Caco-2 (cell line): ENCODE measurements at regions not wholly inside any gene's neighbourhood (a gene's known extent, or its start where the extent isn't known, plus 50 kb on each side); places are given as distances from the start of the nearest gene placed in this dataset.

Source experiments
- BruUV-seq: library from RNA; stranded (reverse); fragments of 400-500 nt; replicated peaks from 2 replicates; lab custom pipeline; 2021; lab: Mats Ljungman, UMichigan
- CTCF ChIA-PET: fragments of 300-600 bp; sonication (Branson Sonifier 250); formaldehyde crosslinking; loops from one replicate; lab custom pipeline; 2022; ENCODE audit warnings: antibody characterized with exemption; lab: Charles Lee
- POLR2A ChIA-PET: fragments of 300-600 bp; sonication (Branson Sonifier 250); formaldehyde crosslinking; loops from one replicate; lab custom pipeline; 2022; ENCODE audit warnings: antibody characterized with exemption; lab: Charles Lee
- DNase-seq, 2 experiments: peaks; one replicate each; pipeline versions ENCODE4 v3.0.0 to v3.0.0-alpha.2; 2020 to 2022
- H3K27me3 ChIP-seq: replicated peaks from 2 replicates; pipeline ENCODE4 v1.6.0; 2011; ENCODE audit warnings: low read length; ENCODE audit not compliant: control insufficient read depth, insufficient read depth
- H3K36me3 ChIP-seq: 2 replicates; pipeline ENCODE4 v1.5.1; 2011; ENCODE audit warnings: low read length; ENCODE audit not compliant: control insufficient read depth, insufficient read depth
- H3K4me1 ChIP-seq: fragments of 250-450 bp; sonication (Bioruptor Pico); 2 replicates; pipeline ENCODE4 v1.5.1; 2020; ENCODE audit warnings: mild to moderate bottlenecking
- H3K4me3 ChIP-seq: 2 replicates; pipeline ENCODE4 v1.5.1; 2011; ENCODE audit warnings: low read depth, mild to moderate bottlenecking, control low read depth, low read length
- H3K9me3 ChIP-seq: fragments of 250-450 bp; sonication (Bioruptor Pico); 2 replicates; pipeline ENCODE4 v1.5.1; 2020; ENCODE audit warnings: mild to moderate bottlenecking, moderate library complexity
- H3K27ac Mint-ChIP-seq: one replicate; pipeline ENCODE4 v1.8.0; 2022; ENCODE audit warnings: mixed read lengths; ENCODE audit not compliant: unreplicated experiment
- H3K27me3 Mint-ChIP-seq: one replicate; pipeline ENCODE4 v1.8.0; 2022; ENCODE audit warnings: mixed read lengths; ENCODE audit not compliant: insufficient read depth, unreplicated experiment
- H3K36me3 Mint-ChIP-seq: one replicate; pipeline ENCODE4 v1.8.0; 2022; ENCODE audit warnings: mild to moderate bottlenecking, mixed read lengths; ENCODE audit not compliant: insufficient read depth, unreplicated experiment
- H3K4me1 Mint-ChIP-seq: one replicate; pipeline ENCODE4 v1.8.0; 2022; ENCODE audit warnings: low read depth, mixed read lengths; ENCODE audit not compliant: unreplicated experiment
- H3K4me3 Mint-ChIP-seq: one replicate; pipeline ENCODE4 v1.8.0; 2022; ENCODE audit warnings: mild to moderate bottlenecking, moderate library complexity, mixed read lengths; ENCODE audit not compliant: unreplicated experiment
- H3K9me3 Mint-ChIP-seq: one replicate; pipeline ENCODE4 v1.8.0; 2022; ENCODE audit warnings: mixed read lengths; ENCODE audit not compliant: unreplicated experiment
- intact Hi-C: fragments of 100-400 bp; cut with micrococcal nuclease; formaldehyde crosslinking; loops from one replicate; pipeline ENCODE4 v1.10.0; 2022; ENCODE audit not compliant: unreplicated experiment
- TF ChIP-seq, protein P1 (sequence below), 2 experiments: fragments of 200-600 bp in 1 of 2; IDR thresholded peaks; 1 replicate in 1 of 2; 2 replicates in 1 of 2; pipeline versions ENCODE4 v1.5.1 to v1.8.0; 2011 to 2022; ENCODE audit warnings: antibody characterized with exemption in 1 of 2, control low read depth in 1 of 2, inconsistent platforms in 1 of 2, low read depth in 1 of 2, low read length in 1 of 2, mild to moderate bottlenecking in 1 of 2, moderate library complexity in 1 of 2; ENCODE audit not compliant: insufficient read depth in 1 of 2, severe bottlenecking in 1 of 2, unreplicated experiment in 1 of 2

DNA sequence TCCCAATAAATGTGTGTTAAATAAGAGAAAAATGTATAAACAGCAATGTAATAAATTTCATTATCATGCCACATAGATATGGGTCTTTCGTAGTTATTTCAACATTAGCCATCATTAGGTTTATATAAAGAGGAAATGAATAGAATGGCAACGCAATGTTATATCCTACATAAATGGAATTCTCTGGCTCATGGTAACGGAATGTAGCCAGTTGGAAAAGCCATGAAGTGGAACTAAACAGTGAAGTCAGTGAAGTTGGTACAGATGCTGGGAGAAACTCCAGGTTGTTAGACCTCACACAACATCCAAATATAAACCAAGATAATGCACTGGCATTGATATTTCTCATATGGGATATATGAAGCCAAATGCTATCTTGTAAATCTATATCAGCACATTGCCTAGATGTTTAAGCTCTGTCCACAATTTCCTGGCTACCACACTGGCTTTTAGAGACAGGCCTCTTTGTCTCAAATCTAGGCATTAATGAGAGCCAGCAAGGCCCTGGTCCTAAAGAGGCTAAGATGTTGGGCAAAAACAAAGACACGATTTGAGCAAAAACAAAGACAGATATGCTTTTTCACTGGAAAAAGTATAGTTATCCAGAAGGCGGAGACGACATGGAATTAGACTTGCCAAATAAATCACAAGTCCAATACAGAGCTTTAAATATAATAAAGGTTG is 861.0 kb downstream of the RPS29 start:
- no peaks in the 10 kb centered on the region for H3K4me1 ChIP-seq
- BruUV-seq = no TSS peak
- no peaks in the 10 kb centered on the region for H3K9me3 Mint-ChIP-seq
- POLR2A ChIA-PET = no interaction called here
- H3K4me1 Mint-ChIP-seq = no peaks in the 10 kb centered on the region
- H3K27me3 ChIP-seq = no peaks in the 10 kb centered on the region
- TF ChIP-seq, protein P1, sequence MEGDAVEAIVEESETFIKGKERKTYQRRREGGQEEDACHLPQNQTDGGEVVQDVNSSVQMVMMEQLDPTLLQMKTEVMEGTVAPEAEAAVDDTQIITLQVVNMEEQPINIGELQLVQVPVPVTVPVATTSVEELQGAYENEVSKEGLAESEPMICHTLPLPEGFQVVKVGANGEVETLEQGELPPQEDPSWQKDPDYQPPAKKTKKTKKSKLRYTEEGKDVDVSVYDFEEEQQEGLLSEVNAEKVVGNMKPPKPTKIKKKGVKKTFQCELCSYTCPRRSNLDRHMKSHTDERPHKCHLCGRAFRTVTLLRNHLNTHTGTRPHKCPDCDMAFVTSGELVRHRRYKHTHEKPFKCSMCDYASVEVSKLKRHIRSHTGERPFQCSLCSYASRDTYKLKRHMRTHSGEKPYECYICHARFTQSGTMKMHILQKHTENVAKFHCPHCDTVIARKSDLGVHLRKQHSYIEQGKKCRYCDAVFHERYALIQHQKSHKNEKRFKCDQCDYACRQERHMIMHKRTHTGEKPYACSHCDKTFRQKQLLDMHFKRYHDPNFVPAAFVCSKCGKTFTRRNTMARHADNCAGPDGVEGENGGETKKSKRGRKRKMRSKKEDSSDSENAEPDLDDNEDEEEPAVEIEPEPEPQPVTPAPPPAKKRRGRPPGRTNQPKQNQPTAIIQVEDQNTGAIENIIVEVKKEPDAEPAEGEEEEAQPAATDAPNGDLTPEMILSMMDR (IDR thresholded peaks at IDR 0.05; ENCODE audit: insufficient read depth in 1 of 2, low read depth in 1 of 2, low read length in 1 of 2, severe bottlenecking in 1 of 2, unreplicated experiment in 1 of 2) = no peak
- no peaks in the 10 kb centered on the region for H3K9me3 ChIP-seq
- DNase-seq = no peak
- intact Hi-C loops = no loop called here
- H3K4me3 ChIP-seq = no peak overlapping the region
- CTCF ChIA-PET = no interaction called here
- H3K36me3 Mint-ChIP-seq = no peaks in the 10 kb centered on the region
- H3K4me3 Mint-ChIP-seq = no peak overlapping the region
- H3K27ac Mint-ChIP-seq = no peak overlapping the region
- H3K27me3 Mint-ChIP-seq = no peaks in the 10 kb centered on the region
- no peaks in the 10 kb centered on the region for H3K36me3 ChIP-seq

GRCh38 chr14:48723841-48724495 is 862.2 kb downstream of the RPS29 start:
- DNase-seq = no peak
- Histone ChIP-seq H3K4me1 (no peaks in the 10 kb centered on the region), H3K4me3 (no peak overlapping the region), H3K9me3 (no peaks in the 10 kb centered on the region), H3K27me3 (no peaks in the 10 kb centered on the region), H3K36me3 (no peaks in the 10 kb centered on the region)
- no peaks in the 10 kb centered on the region for H3K27me3 Mint-ChIP-seq
- no peaks in the 10 kb centered on the region for H3K4me1 Mint-ChIP-seq
- H3K27ac Mint-ChIP-seq = no peak overlapping the region
- no peaks in the 10 kb centered on the region for H3K36me3 Mint-ChIP-seq
- intact Hi-C loops = no loop called here
- no peak overlapping the region for H3K4me3 Mint-ChIP-seq
- CTCF ChIA-PET = no interaction called here
- TF ChIP-seq, protein P1 (IDR thresholded peaks at IDR 0.05; ENCODE audit: insufficient read depth in 1 of 2, low read depth in 1 of 2, low read length in 1 of 2, severe bottlenecking in 1 of 2, unreplicated experiment in 1 of 2) = no peak
- no TSS peak for BruUV-seq
- POLR2A ChIA-PET = no interaction called here
- H3K9me3 Mint-ChIP-seq = no peaks in the 10 kb centered on the region

DNA sequence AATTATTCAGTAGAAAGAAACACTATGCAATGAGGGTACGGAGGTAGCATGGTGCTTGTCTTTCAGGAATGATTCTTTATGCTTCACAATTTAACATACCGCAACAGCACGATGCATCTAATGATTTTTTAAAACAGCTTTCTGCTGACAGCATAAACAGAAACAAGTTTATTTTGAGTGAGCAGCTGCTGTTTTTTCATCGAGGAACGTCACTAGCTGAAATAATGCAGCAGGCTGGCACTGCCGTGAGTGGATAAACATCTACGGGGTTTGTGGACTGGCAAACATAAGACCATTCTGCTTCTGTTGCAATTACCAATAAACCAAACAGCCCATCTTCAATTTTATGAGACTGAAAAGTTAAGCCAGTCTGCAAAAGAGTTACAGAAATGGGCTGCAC is 871.8 kb downstream of the RPS29 start:
- H3K4me3 ChIP-seq = no peak overlapping the region
- POLR2A ChIA-PET = no interaction called here
- TF ChIP-seq, protein P1 (IDR thresholded peaks at IDR 0.05; ENCODE audit: insufficient read depth in 1 of 2, low read depth in 1 of 2, low read length in 1 of 2, severe bottlenecking in 1 of 2, unreplicated experiment in 1 of 2) = no peak

More for the DNA sequence above, 871.8 kb downstream of the RPS29 start:
- Mint-ChIP-seq H3K4me1 (no peaks in the 10 kb centered on the region), H3K36me3 (no peaks in the 10 kb centered on the region), H3K27ac (no peak overlapping the region), H3K4me3 (no peak overlapping the region), H3K27me3 (no peaks in the 10 kb centered on the region), H3K9me3 (no peaks in the 10 kb centered on the region)
- Histone ChIP-seq H3K4me1 (no peaks in the 10 kb centered on the region), H3K36me3 (no peaks in the 10 kb centered on the region), H3K27me3 (no peaks in the 10 kb centered on the region), H3K9me3 (no peaks in the 10 kb centered on the region)
- CTCF ChIA-PET = no interaction called here
- no peak for DNase-seq
- no TSS peak for BruUV-seq
- intact Hi-C loops = loop anchor here (10.0 kb wide), 1 partner anchor 460 kb away; no protein-coding TSS in a partner anchor
